Muscle of arm (tissue), 1 donor: ENCODE measurements at regions not wholly inside any gene's neighbourhood (a gene's known extent, or its start where the extent isn't known, plus 50 kb on each side); places are given as distances from the start of the nearest gene placed in this dataset.
"Not testable (repeated sequence)": the region's sequence is repeated elsewhere in the genome, so short reads cannot be mapped to it uniquely, and the experiment has no call there.

ENCODE experiments used
- DNase-seq: peaks from one replicate; pipeline ENCODE4 v3.0.0-alpha.2; 2013

DNA sequence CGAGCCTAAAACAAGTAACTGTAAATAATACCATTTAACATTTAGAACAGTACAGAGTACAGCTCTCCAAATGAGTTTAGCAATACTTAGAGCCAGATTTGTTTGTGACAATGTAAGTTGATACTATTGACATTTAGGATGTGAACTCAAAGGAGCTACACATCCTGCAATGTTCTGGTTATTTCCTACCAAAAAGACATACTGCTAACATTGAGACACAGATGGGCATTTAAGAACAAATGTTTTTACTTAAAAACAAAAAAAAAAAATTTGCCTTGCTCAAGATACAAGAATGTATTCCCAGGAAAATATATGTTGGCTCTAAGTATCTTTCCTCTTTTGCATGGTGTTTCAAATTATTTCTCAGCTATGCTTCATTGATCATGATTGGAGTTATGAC is 1464.8 kb upstream of the PRMT6 start:
- no peak for DNase-seq

DNA sequence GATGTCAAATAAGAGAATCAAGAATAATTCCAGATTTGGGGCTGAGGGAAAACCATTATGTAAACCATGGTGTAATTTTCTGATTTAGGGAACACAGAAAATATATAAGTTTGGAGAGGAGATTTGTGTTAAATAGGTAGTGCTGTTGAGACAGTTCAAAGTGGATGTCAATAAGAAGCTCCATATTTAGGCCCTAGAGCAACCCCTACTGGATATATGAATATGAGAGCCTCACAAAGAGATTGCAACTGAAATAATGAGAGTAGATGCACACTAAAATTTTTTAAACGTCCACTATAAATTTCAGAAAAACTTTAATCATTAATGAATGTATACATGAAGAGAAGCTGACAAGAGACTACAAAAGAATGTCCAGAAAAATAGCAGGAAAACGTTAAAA is 1447.8 kb upstream of the PRMT6 start:
- DNase-seq, result no peak

DNA sequence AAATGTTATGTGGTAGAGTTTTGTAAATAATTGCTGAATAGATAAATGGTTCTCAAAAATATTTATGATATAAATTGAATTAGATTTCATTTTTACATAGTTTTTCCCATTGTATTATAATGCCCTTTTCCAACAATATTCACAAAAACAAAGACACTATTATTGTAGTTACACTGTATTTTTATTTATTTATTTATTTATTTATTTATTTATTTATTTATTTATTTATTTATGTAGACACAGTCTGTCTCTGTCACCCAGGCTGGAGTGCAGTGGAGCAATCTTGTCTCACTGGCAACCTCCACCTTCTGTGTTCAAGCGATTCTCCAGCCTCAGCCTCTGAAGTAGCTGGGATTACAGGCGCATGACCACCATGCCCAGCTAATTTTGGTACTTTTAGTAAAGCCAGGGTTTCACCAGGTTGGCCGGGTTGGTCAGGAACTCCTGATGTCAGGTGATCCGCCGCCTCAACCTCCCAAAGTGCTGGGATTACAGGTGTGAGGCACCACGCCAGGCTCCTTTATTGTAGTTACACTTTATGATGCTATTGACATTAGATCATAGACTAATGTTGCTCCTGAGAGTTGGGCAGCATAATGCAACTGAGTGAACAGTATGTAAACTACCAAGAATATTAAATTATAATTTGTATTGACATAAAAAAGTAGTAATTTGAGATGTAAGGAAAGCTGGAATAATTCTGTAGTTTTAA is 1430.0 kb upstream of the PRMT6 start:
- no peak for DNase-seq

DNA sequence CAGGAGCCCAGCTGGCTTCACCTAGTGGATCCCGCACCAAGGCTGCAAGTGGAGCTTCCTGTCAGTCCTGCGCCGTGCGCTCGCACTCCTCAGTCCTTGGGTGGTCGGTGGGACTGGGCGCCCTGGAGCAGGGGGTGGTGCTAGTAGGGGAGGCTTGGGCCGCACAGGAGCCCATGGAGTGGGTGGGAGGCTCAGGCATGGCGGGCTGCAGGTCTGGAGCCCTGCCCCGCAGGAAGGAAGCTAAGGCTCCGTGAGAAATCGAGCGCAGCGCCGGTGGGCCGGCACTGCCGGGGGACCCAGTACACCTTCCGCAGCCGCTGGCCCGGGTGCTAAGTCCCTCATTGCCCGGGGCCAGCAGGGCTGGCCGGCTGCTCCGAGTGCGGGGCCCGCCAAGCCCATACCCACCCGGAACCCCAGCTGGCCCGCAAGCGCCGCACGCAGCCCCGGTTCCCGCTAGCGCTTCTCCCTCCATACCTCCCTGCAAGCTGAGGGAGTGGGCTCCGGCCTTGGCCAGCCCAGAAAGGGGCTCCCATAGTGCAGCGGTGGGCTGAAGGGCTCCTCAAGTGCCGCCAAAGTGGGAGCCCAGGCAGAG is 1425.2 kb upstream of the PRMT6 start:
- DNase-seq, result not testable (repeated sequence)

DNA sequence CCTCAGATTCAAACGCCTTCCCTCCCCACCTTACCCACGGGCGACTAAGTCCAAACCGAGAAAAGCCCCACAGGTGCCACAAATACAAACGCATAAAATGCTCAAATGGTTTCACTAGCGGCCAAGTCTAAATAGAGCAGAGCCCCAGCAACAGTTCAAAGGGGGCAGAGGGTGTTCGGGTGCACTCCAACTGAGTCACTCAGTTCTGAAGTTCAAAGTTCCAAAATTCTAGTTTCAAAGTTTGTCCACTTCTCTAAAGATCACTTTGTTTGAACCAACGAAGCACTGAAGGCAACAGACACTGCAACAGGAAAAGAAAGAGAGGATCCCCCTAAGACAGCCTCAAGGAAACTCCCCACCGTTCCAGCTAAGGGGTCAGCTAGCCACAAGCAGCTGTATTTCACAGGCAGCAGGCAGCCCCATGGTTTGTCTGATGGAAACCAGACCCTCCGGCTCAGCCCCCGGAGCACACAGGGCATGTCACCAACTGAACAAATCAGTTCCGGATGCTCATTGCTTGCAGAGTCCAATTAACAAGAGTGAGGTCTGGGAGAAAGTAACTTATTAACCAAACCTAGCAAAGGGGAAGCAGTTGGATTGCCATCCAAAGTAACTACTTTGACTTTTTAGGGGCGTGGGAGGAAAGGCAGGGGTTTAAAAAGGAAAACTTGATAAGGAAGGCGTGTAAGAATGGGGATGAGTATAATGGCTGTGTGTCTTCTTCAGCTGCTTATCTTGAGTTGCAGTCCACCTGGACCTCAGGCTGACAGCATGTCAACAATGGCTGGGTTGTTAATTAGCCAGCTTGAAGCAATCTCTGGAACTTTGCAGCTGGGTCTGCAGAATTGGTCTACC is 1423.9 kb upstream of the PRMT6 start:
- no peak for DNase-seq

DNA sequence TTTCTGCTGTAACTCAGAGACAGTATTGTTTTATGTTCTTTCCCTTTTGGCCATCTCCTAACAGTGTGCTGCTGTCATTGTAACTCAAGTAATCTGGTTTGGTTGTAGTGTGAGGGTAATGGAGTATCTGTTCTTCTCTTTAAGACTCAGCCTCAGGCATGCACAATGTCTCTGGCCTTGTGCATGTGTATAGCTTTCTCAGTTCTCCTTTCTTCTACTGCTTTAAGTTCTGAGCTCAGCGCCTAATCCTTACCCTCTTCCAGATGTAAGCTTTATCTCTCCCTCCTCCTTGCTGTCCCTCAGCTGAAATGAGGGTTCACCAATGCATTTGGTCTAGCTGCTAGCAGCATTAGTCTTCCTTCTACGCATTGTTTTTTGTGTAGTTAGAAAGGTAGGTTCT is 1420.4 kb upstream of the PRMT6 start:
- no peak for DNase-seq

DNA sequence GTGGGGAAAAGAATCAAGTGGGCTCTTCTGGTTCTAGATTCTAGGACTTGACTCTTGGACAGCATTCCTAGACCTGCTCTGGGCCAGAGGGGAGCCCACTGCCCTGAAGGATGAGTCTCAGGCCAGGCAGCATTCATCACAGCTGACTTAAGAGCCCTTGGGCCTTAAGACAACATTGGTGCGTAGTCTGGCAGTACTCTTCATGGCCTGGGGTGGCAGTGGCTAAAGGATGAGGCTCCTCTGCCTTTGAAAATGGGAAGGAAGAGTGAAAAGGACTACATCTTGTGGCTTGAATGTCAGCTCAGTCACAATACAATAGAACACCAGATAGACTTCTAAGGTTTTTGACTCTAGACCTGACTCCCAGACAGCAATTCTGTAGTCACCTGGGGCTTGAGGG is 1415.1 kb upstream of the PRMT6 start:
- DNase-seq, result no peak

DNA sequence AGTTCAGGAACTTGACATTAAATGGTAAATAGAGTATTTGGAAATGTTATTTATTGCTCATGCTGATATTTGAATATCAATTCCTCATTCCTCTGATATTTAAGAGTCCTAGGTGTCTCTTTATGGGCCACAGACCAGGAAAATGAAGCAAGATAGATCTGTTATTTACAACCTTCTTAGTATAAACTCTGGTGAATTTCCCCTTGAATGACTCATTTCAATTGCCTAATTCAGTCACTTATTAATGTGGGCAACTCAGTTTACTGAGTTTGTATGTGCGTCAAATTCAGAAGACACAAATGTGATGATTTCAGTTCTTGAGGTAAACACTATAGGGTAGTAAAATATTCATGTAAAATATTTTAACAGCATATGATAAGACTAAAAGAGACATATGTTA is 1404.4 kb upstream of the PRMT6 start:
- no peak for DNase-seq

DNA sequence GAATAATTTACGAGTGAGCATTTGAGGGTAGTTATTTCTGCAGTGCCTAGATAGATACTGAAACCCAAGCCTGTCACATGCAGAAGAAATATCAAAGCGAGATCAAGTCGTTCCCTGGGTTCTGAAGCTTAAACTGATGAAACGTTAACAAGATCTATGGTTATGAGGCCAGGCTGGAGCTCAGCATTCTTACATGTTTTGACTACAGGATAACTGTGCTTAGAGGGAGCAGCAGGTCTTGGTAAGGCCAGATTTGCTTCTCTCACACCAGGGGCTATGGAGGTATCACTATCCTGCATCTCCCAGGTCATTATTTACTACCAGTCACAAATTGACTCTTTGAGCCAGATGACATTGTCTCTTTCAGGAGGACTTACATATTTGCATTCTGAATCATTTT is 1401.4 kb upstream of the PRMT6 start:
- no peak for DNase-seq

DNA sequence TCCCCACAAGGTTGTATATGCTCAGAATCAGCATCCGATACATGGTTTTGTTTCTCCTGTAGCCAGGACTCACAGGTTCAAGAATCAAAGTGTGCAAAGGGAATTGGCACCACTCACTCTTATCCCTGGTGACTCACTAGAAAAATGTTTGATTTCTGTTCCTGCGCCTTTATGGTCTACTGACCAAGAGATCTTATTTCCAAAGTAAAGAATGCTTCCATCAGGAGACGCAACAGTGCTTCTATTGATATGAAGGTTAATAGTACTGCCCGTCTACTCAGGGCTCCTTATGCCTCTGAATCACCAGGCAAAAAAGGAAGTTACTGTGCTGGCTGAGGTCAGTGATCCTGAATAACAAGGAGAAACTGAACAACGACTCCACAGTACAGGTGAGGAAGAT is 1392.0 kb upstream of the PRMT6 start:
- no peak for DNase-seq

DNA sequence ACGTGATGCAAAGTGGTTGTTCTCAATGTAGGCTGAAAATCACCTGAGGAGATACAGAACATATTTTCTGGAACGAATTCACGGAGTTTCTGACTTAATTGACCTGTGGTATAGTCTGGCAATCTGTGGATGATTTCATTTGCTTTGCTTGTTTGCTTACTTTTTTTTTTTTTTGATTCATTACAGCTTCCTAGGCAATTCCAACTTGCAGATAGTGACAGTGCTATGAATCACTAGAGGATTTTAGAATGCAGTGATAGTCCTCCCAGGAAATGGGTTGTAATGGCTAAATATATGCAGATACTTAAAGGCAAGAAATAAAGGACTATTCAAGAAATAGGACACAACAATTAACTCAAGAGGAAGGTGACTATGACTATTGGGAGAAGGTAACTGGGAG is 1378.1 kb upstream of the PRMT6 start:
- no peak for DNase-seq

DNA sequence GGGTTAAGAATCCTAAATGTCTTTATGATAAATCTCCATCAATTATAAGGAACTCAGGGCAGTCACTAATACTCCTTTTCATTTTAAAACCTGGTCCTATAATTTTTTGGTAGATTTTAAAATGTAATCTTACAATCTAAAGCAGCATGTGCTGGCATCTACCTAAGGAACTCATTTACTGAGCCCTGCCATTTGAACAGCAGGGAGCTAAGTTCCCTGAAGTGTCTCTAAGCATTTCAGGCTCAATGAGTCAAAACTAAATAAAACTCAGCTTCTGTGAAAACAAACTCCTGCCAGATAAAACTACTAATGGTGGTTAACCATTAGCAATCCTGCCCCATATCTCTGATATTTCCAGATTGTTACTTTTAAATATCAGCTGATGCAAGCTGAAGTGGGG is 1371.8 kb upstream of the PRMT6 start:
- no peak for DNase-seq

DNA sequence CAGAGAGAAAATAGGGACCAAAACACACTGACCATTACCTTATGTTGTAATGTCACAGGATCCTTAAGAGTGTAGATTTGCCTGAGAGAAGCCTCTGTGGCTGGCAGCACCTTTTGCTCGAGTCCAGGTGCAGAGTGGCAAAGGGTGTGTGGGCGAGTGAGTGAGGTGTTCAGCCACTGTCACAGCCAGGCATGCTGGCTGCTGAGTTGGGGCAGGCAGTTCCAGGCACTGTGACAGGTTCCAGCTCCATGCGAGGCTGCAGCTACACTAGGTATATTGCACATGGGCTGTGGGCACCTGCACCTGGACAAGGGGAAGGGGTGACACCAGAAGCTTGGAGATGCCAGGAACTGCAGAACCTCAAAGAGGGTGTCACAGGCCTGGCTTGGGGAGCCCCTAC is 1370.4 kb upstream of the PRMT6 start:
- DNase-seq, result no peak

DNA sequence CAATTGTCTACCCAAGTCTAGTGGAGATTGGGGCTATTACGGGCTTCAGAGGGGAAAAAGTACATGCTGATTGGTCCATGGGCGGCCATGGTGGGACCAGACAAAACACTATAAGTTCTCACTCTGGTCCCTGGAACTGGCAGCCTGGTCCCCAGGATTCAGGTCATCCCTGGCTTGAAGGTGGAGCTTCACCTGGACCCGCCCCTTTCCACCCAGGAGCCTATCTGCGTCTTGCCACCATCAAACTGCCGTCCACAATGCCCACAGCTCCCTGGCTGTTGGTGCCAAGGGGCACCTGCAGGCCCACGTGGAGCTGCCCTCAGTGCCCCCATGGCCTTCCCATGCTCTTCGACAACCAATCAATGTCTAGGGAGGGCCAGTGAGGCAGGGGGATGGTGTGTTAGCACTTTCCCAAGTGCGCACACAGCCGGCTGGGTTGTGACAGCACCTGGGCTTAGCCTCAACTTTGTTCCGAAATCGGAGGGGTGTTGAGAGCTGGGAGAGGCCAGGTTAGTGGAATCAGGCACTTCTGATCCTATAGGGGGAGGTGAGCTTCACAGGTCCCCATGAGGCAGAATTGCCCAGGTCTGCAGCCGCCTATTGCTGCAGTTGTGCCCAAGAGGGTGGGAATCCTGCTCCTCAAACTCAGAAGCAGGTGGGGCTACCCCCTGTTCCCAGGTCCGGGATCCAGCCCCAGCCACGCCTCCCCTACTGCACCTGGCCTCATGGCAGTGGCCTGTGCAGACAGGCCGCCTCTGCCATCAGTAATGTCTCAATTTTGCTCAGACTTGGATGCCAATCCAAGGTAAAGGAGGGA is 1369.4 kb upstream of the PRMT6 start:
- no peak for DNase-seq

DNA sequence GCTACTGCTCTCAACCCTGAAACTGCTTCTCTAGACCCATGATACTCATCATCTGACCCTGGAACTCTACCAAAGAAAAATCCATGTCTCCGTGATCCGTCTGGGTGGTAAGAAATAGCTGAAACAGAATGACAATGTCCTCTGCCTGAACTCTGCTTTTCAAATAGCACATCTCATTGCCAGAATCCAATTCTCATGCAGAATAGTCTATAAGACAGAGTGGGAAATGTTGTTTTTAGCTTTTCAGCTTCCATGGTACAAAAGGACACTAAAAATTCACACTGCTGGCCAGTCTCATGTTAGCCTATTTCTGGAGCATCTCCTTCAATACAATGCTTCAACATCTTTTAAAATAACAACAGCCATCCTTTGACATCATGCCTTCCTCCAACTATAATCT is 1355.8 kb upstream of the PRMT6 start:
- no peak for DNase-seq

DNA sequence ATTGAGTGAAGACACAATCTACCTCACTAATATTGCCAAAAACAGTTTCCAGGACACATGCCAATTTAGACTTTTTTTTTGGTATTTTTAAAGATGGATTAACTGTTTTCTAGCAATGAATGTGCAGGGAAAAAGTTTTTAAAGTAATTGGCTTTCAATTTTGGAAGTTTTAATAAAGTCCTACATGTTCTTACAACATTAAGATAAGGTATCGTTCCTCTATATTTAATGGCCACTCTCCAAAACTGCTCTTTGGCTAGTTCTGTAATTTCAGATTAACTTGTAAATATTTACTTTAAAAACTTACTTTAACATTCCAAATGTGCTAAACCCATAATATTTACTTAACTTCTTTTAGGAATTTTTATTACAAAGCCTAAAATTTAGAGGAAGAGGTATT is 1332.2 kb upstream of the PRMT6 start:
- peak; percentile 16 for DNase-seq

DNA sequence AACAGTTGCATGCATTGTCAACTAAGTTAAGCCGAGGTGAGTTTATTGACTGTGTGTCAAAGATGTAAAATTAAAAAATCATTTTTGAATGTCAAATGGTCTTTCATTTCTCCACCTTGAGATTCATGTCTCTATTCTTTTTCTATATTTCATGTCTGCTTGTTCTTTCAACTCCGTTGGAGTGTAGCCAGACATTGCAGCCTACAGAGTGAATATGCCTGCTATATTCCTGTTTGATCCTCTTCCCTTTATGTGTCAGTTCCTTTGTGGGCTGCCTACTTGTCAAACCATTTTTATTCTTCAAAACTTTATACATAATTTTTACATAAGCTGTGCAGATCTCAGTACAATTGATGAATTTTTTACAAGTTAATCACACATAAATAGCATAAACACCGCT is 1325.8 kb upstream of the PRMT6 start:
- DNase-seq, result no peak

DNA sequence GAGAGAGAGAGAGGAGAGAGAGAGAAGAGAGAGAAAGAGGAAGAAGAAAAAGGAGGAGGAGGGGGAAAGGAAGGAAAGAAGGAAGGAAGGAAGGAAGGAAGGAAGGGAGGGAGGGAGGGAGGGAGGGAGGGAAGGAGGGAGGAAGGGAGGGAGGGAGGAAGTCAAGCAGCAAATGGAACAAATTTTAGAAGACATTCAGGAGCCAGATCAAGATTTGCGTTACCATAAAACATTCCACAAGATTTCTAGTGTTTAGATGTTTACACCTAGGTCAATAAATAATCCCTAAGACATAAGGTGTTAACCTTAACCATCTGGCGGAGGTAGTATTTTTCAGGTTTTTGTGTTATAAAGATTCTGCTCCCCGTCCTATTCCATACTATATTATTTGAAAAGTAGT is 1320.1 kb upstream of the PRMT6 start:
- no peak for DNase-seq

DNA sequence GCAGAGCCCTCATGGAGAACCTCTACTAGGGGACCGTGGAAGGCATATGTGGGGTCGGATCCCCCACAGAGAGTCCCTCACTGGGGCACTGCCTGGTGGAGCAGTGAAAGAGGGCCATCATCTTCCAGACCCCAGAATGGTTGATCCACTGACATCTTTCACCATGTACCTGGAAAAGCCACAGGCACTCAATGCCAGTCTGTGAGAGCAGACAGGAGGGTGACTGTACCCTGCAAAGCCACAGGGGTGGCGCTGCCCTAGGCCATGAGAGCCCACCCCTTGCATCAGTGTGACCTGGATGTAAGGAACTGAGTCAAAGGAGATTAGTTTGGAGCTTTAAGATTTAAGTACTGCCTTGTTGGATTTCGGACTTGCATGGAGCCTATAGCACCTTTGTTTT is 1276.7 kb upstream of the PRMT6 start:
- no peak for DNase-seq

DNA sequence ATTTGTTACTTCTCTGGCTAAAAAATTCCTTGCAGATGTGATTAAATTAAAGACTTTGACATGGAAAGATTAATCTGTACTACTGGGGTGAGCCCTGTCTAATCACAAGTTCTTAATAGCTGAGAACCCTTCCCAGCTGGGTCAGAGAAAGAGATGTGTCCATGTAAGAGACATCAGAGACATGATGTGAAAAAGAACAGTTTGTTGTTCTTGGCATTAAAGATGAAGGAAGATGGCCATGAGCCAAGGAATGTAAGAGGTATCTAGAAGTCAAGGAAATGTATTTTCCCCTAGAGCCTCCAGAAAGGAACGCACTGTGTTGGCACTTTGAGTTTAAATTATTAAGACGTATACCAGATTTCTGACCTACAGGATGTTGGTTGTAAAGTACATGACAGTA is 1271.5 kb upstream of the PRMT6 start:
- DNase-seq, result no peak

DNA sequence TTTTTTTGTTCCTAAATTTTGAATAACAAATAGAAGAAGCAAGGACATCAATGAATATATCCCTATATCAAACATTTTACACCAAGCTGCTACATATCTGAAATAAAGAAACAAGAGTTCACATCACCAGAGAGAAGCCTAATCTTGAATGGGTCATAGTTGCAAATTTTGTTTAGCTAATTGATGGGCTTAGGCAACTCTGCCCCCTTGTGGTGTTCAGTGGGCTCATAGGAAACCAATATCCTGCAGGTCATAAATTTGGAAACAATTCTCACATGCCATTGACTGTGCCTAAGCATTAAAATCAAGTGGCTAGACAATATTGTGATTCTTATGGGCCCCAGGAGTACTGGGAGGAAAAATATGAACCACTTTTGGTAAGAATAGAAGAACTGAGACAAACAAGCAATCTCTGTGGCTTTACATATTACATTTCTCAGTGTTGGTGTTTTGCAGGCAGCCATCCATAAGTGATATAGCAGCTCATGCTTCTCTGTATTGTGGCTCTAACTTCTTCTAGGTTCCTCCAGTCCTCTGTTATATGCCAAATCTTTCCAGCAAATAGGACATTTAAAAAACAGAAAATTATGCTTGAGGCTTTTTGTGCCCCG is 1262.8 kb upstream of the PRMT6 start:
- peak; percentile 13 for DNase-seq

DNA sequence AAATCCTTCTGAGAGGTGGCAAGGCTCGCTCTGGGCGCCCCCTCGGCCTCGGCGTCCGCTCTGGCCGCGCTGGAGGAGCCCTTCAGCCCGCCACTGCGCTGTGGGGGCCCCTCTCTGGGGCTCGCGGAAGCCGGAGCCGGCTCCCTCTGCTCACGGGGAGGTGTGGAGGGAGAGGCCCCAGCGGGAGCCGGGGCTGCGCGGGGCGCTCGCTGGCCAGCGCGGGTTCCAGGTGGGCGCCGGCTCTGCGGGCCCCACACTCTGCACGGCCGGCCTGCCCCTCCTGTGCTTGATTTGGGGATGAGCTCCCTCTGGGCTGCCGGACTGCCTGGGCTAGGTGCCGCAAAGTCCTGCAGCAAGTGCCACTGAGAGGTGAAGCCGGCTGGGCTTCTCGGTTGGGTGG is 1260.7 kb upstream of the PRMT6 start:
- no peak for DNase-seq
